WTC11 (cell line): ENCODE measurements at regions not wholly inside any gene's neighbourhood (a gene's known extent, or its start where the extent isn't known, plus 50 kb on each side); places are given as distances from the start of the nearest gene placed in this dataset.

Source experiments
- ATAC-seq: fragments of 200-7000 bp; cut with Tn5 transposase; 2 replicates; pipeline ENCODE4 v1.10.0; 2021; ENCODE audit warnings: mild to moderate bottlenecking, moderate library complexity
- CTCF ChIA-PET: fragments of 300-600 bp; sonication (Branson Sonifier 250); formaldehyde crosslinking; loops from one replicate; lab custom pipeline; 2021; ENCODE audit warnings: antibody characterized with exemption; lab: Charles Lee
- POLR2A ChIA-PET: fragments of 350-600 bp; sonication (Branson Sonifier 250); formaldehyde crosslinking; loops from one replicate; lab custom pipeline; 2021; ENCODE audit warnings: antibody characterized with exemption; lab: Charles Lee
- DNase-seq: peaks from one replicate; pipeline ENCODE4 v3.0.0; 2021; ENCODE audit warnings: low spot score
- H3K27ac Mint-ChIP-seq: 2 replicates; pipeline ENCODE4 v1.8.0; 2021; ENCODE audit warnings: mixed read lengths
- H3K27me3 Mint-ChIP-seq: 2 replicates; pipeline ENCODE4 v1.8.0; 2021; ENCODE audit warnings: low read depth, mild to moderate bottlenecking, moderate library complexity, mixed read lengths
- H3K36me3 Mint-ChIP-seq: 2 replicates; pipeline ENCODE4 v1.8.0; 2021; ENCODE audit warnings: mixed read lengths
- H3K4me1 Mint-ChIP-seq: 2 replicates; pipeline ENCODE4 v1.8.0; 2022; ENCODE audit warnings: mixed read lengths
- H3K4me3 Mint-ChIP-seq: 2 replicates; pipeline ENCODE4 v1.8.0; 2021; ENCODE audit warnings: mild to moderate bottlenecking, moderate library complexity, mixed read lengths
- H3K9me3 Mint-ChIP-seq: 2 replicates; pipeline ENCODE4 v1.8.0; 2021; ENCODE audit warnings: mixed read lengths
- CREM ChIP-seq: sonication (generic); formaldehyde crosslinking; IDR thresholded peaks from 2 replicates; pipeline ENCODE4 v1.8.1; 2022; ENCODE audit warnings: mild to moderate bottlenecking, missing genetic modification reagents, moderate library complexity
- ELF4 ChIP-seq: sonication (generic); formaldehyde crosslinking; IDR thresholded peaks from 2 replicates; pipeline ENCODE4 v1.8.1; 2022; ENCODE audit warnings: low read depth, mild to moderate bottlenecking, moderate library complexity, missing genetic modification reagents
- GRHL2 ChIP-seq: fragments of 250-450 bp; sonication (Bioruptor Pico); IDR thresholded peaks from 2 replicates; pipeline ENCODE4 v1.8.0; 2022; ENCODE audit warnings: mild to moderate bottlenecking, moderate library complexity; ENCODE audit not compliant: insufficient replicate concordance, severe bottlenecking
- KAT7 ChIP-seq: sonication (generic); formaldehyde crosslinking; IDR thresholded peaks from 2 replicates; pipeline ENCODE4 v1.8.1; 2023; ENCODE audit warnings: missing genetic modification reagents, mild to moderate bottlenecking, borderline replicate concordance
- RELA ChIP-seq: sonication (generic); formaldehyde crosslinking; IDR thresholded peaks from 2 replicates; pipeline ENCODE4 v1.8.1; 2022; ENCODE audit warnings: missing genetic modification reagents, mild to moderate bottlenecking, borderline replicate concordance
- TEAD4 ChIP-seq: sonication (generic); formaldehyde crosslinking; IDR thresholded peaks from 2 replicates; pipeline ENCODE4 v1.8.0; 2022; ENCODE audit warnings: mild to moderate bottlenecking, missing genetic modification reagents
- TF ChIP-seq, protein P1 (sequence below): sonication (generic); formaldehyde crosslinking; IDR thresholded peaks from 2 replicates; pipeline ENCODE4 v1.8.1; 2023; ENCODE audit warnings: mild to moderate bottlenecking, missing genetic modification reagents
- TF ChIP-seq, protein P2 (sequence below): sonication (generic); formaldehyde crosslinking; IDR thresholded peaks from 2 replicates; pipeline ENCODE4 v1.8.1; 2022; ENCODE audit warnings: low read depth, missing genetic modification reagents, borderline replicate concordance
- TF ChIP-seq, protein P3 (sequence below): sonication (generic); formaldehyde crosslinking; IDR thresholded peaks from 2 replicates; pipeline ENCODE4 v1.8.0; 2022; ENCODE audit warnings: mild to moderate bottlenecking, missing genetic modification reagents
- TF ChIP-seq, protein P4 (sequence below): fragments of 250-450 bp; sonication (Bioruptor Pico); IDR thresholded peaks from 2 replicates; pipeline ENCODE4 v1.9.0; 2021; ENCODE audit warnings: mild to moderate bottlenecking
- TF ChIP-seq, protein P5 (sequence below): sonication (generic); formaldehyde crosslinking; IDR thresholded peaks from 2 replicates; pipeline ENCODE4 v1.8.0; 2023; ENCODE audit warnings: missing genetic modification reagents, mild to moderate bottlenecking, borderline replicate concordance
- TF ChIP-seq, protein P6 (sequence below): fragments of 250-450 bp; sonication (Bioruptor Pico); IDR thresholded peaks from 2 replicates; pipeline ENCODE4 v1.9.0; 2021; ENCODE audit warnings: mild to moderate bottlenecking
- TF ChIP-seq, protein P7 (sequence below): sonication (generic); formaldehyde crosslinking; IDR thresholded peaks from 2 replicates; pipeline ENCODE4 v1.8.0; 2022; ENCODE audit warnings: mild to moderate bottlenecking, missing genetic modification reagents
- TF ChIP-seq, protein P8 (sequence below): sonication (generic); formaldehyde crosslinking; IDR thresholded peaks from 2 replicates; pipeline ENCODE4 v1.8.1; 2022; ENCODE audit warnings: mild to moderate bottlenecking, missing genetic modification reagents, moderate library complexity, borderline replicate concordance

DNA sequence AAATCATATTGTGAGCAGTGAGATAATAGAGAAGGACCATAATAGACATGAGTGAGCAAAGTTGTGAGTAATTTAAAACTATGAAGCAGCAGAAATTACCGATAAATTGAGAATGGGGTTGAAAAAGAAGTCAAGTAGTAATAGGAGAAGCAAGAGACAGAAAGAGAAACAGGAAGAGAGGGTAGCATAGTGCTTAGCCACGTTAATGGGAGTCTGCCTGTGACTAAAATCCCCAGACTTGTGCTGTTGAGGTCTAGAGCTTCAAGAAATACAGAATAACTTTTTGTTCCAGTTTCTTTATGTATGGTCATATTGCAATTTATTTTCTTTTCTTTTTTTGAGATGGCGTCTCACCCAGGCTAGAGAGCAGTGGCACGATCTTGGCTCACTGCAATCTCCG lies 368.7 kb downstream of the METTL15 start:
- H3K9me3 Mint-ChIP-seq: peaks cover 4% of the 10 kb centered on the region; the same call in 1 of the 2 replicates
- TF ChIP-seq ELF4 (no peak), RELA (CRISPR knock-in tag) (no peak)
- TF ChIP-seq, protein P1, sequence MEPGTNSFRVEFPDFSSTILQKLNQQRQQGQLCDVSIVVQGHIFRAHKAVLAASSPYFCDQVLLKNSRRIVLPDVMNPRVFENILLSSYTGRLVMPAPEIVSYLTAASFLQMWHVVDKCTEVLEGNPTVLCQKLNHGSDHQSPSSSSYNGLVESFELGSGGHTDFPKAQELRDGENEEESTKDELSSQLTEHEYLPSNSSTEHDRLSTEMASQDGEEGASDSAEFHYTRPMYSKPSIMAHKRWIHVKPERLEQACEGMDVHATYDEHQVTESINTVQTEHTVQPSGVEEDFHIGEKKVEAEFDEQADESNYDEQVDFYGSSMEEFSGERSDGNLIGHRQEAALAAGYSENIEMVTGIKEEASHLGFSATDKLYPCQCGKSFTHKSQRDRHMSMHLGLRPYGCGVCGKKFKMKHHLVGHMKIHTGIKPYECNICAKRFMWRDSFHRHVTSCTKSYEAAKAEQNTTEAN (CRISPR knock-in tag): no peak
- POLR2A ChIA-PET: no interaction called here

DNA sequence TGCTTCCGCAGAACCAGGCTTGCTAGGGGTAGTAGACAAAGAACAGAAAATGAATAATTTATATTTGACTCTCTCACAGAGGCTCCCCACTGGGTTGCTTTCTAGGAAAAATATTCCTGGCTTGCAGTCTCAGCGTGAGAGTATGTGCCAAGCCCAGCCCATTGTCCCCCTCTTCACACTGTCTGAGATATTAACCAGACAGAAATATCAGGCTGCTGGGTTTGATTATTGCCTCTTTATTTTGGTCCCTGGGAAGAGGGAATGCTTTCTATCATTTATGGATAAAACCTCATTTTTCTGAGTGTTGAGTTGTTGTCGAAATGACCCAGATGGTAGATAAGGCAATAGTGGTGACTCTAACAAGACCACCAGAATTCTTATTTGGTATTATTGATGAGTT lies 367.9 kb downstream of the METTL15 start:
- no peak overlapping the region for H3K27ac Mint-ChIP-seq
- POLR2A ChIA-PET: no interaction called here
- peaks cover 16% of the 10 kb centered on the region for H3K4me1 Mint-ChIP-seq
- CTCF ChIA-PET: interaction anchor here (0.6 kb wide), 1 partner anchor 1322 kb away, joined by 4 read pairs; no protein-coding TSS in a partner anchor
- H3K9me3 Mint-ChIP-seq: peaks cover 4% of the 10 kb centered on the region; the same call in 1 of the 2 replicates
- H3K36me3 Mint-ChIP-seq: no peaks in the 10 kb centered on the region
- no peaks in the 10 kb centered on the region for H3K27me3 Mint-ChIP-seq
- DNase-seq (no peak), ATAC-seq (no peak)
- TF ChIP-seq ELF4 (no peak), TEAD4 (CRISPR knock-in tag) (no peak)
- TF ChIP-seq, protein P2, sequence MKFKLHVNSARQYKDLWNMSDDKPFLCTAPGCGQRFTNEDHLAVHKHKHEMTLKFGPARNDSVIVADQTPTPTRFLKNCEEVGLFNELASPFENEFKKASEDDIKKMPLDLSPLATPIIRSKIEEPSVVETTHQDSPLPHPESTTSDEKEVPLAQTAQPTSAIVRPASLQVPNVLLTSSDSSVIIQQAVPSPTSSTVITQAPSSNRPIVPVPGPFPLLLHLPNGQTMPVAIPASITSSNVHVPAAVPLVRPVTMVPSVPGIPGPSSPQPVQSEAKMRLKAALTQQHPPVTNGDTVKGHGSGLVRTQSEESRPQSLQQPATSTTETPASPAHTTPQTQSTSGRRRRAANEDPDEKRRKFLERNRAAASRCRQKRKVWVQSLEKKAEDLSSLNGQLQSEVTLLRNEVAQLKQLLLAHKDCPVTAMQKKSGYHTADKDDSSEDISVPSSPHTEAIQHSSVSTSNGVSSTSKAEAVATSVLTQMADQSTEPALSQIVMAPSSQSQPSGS: no peak
- TF ChIP-seq, protein P3, sequence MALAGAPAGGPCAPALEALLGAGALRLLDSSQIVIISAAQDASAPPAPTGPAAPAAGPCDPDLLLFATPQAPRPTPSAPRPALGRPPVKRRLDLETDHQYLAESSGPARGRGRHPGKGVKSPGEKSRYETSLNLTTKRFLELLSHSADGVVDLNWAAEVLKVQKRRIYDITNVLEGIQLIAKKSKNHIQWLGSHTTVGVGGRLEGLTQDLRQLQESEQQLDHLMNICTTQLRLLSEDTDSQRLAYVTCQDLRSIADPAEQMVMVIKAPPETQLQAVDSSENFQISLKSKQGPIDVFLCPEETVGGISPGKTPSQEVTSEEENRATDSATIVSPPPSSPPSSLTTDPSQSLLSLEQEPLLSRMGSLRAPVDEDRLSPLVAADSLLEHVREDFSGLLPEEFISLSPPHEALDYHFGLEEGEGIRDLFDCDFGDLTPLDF: no peak
- no peak overlapping the region for H3K4me3 Mint-ChIP-seq

More for the DNA sequence above, 368.7 kb downstream of the METTL15 start:
- no peak for ATAC-seq
- H3K4me1 Mint-ChIP-seq: peaks cover 16% of the 10 kb centered on the region
- no peaks in the 10 kb centered on the region for H3K27me3 Mint-ChIP-seq
- CTCF ChIA-PET: interaction anchor here (0.6 kb wide), 1 partner anchor 851 kb away, joined by 6 read pairs; no protein-coding TSS in a partner anchor
- H3K4me3 Mint-ChIP-seq: no peak overlapping the region
- H3K27ac Mint-ChIP-seq: no peak overlapping the region
- no peak for DNase-seq
- H3K36me3 Mint-ChIP-seq: no peaks in the 10 kb centered on the region

DNA sequence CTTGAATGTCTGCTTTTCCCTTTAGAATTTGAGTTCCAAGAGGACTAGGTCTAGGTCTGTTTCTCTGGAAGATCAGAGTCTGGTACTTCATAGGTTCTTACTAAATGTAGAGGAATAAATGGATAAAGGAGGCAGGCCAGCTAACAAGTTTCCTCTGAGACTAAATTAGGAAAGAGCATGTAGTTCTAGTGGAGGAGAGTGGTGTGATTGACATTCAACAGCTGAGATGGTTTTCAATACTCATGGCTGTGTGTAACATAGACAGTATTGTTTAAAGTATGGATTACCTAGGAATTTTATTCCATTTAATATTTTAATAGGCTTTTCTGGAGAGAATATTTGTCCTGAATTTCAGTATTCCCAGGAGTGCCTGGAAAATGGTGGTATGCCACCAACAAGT lies 364.7 kb downstream of the METTL15 start:
- Mint-ChIP-seq H3K27ac (no peak overlapping the region), H3K27me3 (no peaks in the 10 kb centered on the region), H3K4me1 (peaks cover 16% of the 10 kb centered on the region), H3K36me3 (no peaks in the 10 kb centered on the region), H3K9me3 (peaks cover 4% of the 10 kb centered on the region; the same call in 1 of the 2 replicates), H3K4me3 (no peak overlapping the region)
- ATAC-seq (no peak), DNase-seq (no peak)
- ChIA-PET CTCF (no interaction called here), POLR2A (no interaction called here)
- TF ChIP-seq, protein P4, sequence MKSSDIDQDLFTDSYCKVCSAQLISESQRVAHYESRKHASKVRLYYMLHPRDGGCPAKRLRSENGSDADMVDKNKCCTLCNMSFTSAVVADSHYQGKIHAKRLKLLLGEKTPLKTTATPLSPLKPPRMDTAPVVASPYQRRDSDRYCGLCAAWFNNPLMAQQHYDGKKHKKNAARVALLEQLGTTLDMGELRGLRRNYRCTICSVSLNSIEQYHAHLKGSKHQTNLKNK (CRISPR knock-in tag): no peak
- TF ChIP-seq, protein P5, sequence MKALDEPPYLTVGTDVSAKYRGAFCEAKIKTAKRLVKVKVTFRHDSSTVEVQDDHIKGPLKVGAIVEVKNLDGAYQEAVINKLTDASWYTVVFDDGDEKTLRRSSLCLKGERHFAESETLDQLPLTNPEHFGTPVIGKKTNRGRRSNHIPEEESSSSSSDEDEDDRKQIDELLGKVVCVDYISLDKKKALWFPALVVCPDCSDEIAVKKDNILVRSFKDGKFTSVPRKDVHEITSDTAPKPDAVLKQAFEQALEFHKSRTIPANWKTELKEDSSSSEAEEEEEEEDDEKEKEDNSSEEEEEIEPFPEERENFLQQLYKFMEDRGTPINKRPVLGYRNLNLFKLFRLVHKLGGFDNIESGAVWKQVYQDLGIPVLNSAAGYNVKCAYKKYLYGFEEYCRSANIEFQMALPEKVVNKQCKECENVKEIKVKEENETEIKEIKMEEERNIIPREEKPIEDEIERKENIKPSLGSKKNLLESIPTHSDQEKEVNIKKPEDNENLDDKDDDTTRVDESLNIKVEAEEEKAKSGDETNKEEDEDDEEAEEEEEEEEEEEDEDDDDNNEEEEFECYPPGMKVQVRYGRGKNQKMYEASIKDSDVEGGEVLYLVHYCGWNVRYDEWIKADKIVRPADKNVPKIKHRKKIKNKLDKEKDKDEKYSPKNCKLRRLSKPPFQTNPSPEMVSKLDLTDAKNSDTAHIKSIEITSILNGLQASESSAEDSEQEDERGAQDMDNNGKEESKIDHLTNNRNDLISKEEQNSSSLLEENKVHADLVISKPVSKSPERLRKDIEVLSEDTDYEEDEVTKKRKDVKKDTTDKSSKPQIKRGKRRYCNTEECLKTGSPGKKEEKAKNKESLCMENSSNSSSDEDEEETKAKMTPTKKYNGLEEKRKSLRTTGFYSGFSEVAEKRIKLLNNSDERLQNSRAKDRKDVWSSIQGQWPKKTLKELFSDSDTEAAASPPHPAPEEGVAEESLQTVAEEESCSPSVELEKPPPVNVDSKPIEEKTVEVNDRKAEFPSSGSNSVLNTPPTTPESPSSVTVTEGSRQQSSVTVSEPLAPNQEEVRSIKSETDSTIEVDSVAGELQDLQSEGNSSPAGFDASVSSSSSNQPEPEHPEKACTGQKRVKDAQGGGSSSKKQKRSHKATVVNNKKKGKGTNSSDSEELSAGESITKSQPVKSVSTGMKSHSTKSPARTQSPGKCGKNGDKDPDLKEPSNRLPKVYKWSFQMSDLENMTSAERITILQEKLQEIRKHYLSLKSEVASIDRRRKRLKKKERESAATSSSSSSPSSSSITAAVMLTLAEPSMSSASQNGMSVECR: no peak
- no peak for TF ChIP-seq KAT7 (CRISPR knock-in tag)
- TF ChIP-seq, protein P6, sequence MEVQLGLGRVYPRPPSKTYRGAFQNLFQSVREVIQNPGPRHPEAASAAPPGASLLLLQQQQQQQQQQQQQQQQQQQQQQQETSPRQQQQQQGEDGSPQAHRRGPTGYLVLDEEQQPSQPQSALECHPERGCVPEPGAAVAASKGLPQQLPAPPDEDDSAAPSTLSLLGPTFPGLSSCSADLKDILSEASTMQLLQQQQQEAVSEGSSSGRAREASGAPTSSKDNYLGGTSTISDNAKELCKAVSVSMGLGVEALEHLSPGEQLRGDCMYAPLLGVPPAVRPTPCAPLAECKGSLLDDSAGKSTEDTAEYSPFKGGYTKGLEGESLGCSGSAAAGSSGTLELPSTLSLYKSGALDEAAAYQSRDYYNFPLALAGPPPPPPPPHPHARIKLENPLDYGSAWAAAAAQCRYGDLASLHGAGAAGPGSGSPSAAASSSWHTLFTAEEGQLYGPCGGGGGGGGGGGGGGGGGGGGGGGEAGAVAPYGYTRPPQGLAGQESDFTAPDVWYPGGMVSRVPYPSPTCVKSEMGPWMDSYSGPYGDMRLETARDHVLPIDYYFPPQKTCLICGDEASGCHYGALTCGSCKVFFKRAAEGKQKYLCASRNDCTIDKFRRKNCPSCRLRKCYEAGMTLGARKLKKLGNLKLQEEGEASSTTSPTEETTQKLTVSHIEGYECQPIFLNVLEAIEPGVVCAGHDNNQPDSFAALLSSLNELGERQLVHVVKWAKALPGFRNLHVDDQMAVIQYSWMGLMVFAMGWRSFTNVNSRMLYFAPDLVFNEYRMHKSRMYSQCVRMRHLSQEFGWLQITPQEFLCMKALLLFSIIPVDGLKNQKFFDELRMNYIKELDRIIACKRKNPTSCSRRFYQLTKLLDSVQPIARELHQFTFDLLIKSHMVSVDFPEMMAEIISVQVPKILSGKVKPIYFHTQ (CRISPR knock-in tag): no peak
- no peak for TF ChIP-seq CREM (CRISPR knock-in tag)
- TF ChIP-seq, protein P7, sequence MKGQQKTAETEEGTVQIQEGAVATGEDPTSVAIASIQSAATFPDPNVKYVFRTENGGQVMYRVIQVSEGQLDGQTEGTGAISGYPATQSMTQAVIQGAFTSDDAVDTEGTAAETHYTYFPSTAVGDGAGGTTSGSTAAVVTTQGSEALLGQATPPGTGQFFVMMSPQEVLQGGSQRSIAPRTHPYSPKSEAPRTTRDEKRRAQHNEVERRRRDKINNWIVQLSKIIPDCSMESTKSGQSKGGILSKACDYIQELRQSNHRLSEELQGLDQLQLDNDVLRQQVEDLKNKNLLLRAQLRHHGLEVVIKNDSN (CRISPR knock-in tag): no peak
- no peak for TF ChIP-seq GRHL2
- TF ChIP-seq, protein P8, sequence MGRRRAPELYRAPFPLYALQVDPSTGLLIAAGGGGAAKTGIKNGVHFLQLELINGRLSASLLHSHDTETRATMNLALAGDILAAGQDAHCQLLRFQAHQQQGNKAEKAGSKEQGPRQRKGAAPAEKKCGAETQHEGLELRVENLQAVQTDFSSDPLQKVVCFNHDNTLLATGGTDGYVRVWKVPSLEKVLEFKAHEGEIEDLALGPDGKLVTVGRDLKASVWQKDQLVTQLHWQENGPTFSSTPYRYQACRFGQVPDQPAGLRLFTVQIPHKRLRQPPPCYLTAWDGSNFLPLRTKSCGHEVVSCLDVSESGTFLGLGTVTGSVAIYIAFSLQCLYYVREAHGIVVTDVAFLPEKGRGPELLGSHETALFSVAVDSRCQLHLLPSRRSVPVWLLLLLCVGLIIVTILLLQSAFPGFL (CRISPR knock-in tag): no peak
